CD14-positive monocyte (primary cell): ENCODE measurements at regions not wholly inside any gene's neighbourhood (a gene's known extent, or its start where the extent isn't known, plus 50 kb on each side); places are given as distances from the start of the nearest gene placed in this dataset.

ENCODE experiments used
- DNase-seq, 3 donors: peaks; one replicate each; pipeline ENCODE4 v3.0.0-alpha.2; 2011 to 2022
- H2AFZ ChIP-seq: 2 replicates; pipeline ENCODE4 v1.6.0; 2012; ENCODE audit warnings: mild to moderate bottlenecking, low read depth, low read length, inconsistent platforms; ENCODE audit not compliant: insufficient read depth, poor library complexity, severe bottlenecking
- H3K27ac ChIP-seq, 2 donors: 1 replicate in 1 of 2; 2 replicates in 1 of 2; pipeline ENCODE4 v1.5.1; 2012 to 2013; ENCODE audit warnings: low read length in 2 of 2, control low read depth in 1 of 2, inconsistent platforms in 1 of 2, low read depth in 1 of 2, mild to moderate bottlenecking in 1 of 2
- H3K27me3 ChIP-seq, 2 donors: one replicate each; pipeline versions ENCODE4 v1.6.0 to v1.6.1; 2011 to 2013; ENCODE audit warnings: low read length in 2 of 2; ENCODE audit not compliant: control insufficient read depth in 2 of 2, insufficient read depth in 2 of 2
- H3K36me3 ChIP-seq, 2 donors: replicated peaks in 1 of 2; 1 replicate in 1 of 2; 2 replicates in 1 of 2; pipeline versions ENCODE4 v1.5.1 to v1.6.1; 2012 to 2013; ENCODE audit warnings: low read length in 2 of 2, control low read depth in 1 of 2, inconsistent platforms in 1 of 2, mild to moderate bottlenecking in 1 of 2; ENCODE audit not compliant: insufficient read depth in 2 of 2, control insufficient read depth in 1 of 2
- H3K4me1 ChIP-seq, 2 donors: 1 replicate in 1 of 2; 2 replicates in 1 of 2; pipeline versions ENCODE4 v1.5.1 to v1.6.1; 2012 to 2013; ENCODE audit warnings: low read length in 2 of 2, control low read depth in 1 of 2, inconsistent platforms in 1 of 2, mild to moderate bottlenecking in 1 of 2, moderate library complexity in 1 of 2; ENCODE audit not compliant: insufficient read depth in 2 of 2, control insufficient read depth in 1 of 2
- H3K4me2 ChIP-seq: replicated peaks from 2 replicates; pipeline ENCODE3; 2012; ENCODE audit warnings: low read length, moderate library complexity, mild to moderate bottlenecking; ENCODE audit not compliant: poor library complexity, severe bottlenecking; ENCODE audit errors: extremely low read depth
- H3K4me3 ChIP-seq, 3 experiments: fragments of 200-600 bp in 1 of 3; sonication (generic) in 1 of 3; replicated peaks in 1 of 3; 1 replicate in 2 of 3; 2 replicates in 1 of 3; pipeline ENCODE4 v1.5.1; 2011 to 2013; ENCODE audit warnings: low read length in 3 of 3, mild to moderate bottlenecking in 3 of 3, control low read depth in 2 of 3, low read depth in 2 of 3, inconsistent platforms in 1 of 3, moderate library complexity in 1 of 3
- H3K79me2 ChIP-seq: 2 replicates; pipeline ENCODE4 v1.6.0; 2012; ENCODE audit warnings: mild to moderate bottlenecking, control low read depth, inconsistent platforms, low read length, moderate library complexity; ENCODE audit not compliant: insufficient read depth
- H3K9ac ChIP-seq: 2 replicates; pipeline ENCODE4 v1.6.0; 2017; ENCODE audit warnings: low read length, mild to moderate bottlenecking; ENCODE audit not compliant: insufficient read depth, poor library complexity, severe bottlenecking
- H3K9me3 ChIP-seq, 2 donors: replicated peaks in 1 of 2; 1 replicate in 1 of 2; 2 replicates in 1 of 2; pipeline versions ENCODE4 v1.5.1 to v1.6.1; 2012 to 2013; ENCODE audit warnings: low read length in 2 of 2, control low read depth in 1 of 2; ENCODE audit not compliant: control insufficient read depth in 1 of 2, insufficient read depth in 1 of 2
- H4K20me1 ChIP-seq: 2 replicates; pipeline ENCODE4 v1.6.0; 2012; ENCODE audit warnings: mild to moderate bottlenecking, low read length, control low read depth, moderate library complexity; ENCODE audit not compliant: insufficient read depth
- H3K27ac Mint-ChIP-seq, 7 donors: one replicate each; pipeline ENCODE4 v1.8.0; 2020; ENCODE audit warnings: mild to moderate bottlenecking in 7 of 7, mixed read lengths in 7 of 7, moderate library complexity in 6 of 7, inconsistent platforms in 2 of 7
- H3K27me3 Mint-ChIP-seq, 3 donors: one replicate each; pipeline ENCODE4 v1.8.0; 2021 to 2022; ENCODE audit warnings: low read depth in 3 of 3, mild to moderate bottlenecking in 3 of 3, mixed read lengths in 3 of 3, moderate library complexity in 3 of 3, inconsistent platforms in 1 of 3
- H3K36me3 Mint-ChIP-seq, 2 donors: one replicate each; pipeline ENCODE4 v1.8.0; 2020; ENCODE audit warnings: mixed read lengths in 2 of 2, inconsistent platforms in 1 of 2, mild to moderate bottlenecking in 1 of 2
- H3K4me1 Mint-ChIP-seq: one replicate; pipeline ENCODE4 v1.8.0; 2020; ENCODE audit warnings: mild to moderate bottlenecking, mixed read lengths
- H3K4me3 Mint-ChIP-seq, 2 donors: one replicate each; pipeline ENCODE4 v1.8.0; 2020; ENCODE audit warnings: mild to moderate bottlenecking in 2 of 2, mixed read lengths in 2 of 2, moderate library complexity in 1 of 2
- H3K9me3 Mint-ChIP-seq, 7 donors: one replicate each; pipeline ENCODE4 v1.8.0; 2020 to 2022; ENCODE audit warnings: mixed read lengths in 7 of 7, mild to moderate bottlenecking in 6 of 7, moderate library complexity in 6 of 7, inconsistent platforms in 2 of 7
- WGBS: methylation state at CpG from one replicate; pipeline ENCODE4 v1.1.5; 2013; ENCODE audit warnings: missing lambda C conversion rate; ENCODE audit not compliant: insufficient coverage; 5-methylcytosine and 5-hydroxymethylcytosine counted together
- intact Hi-C, 2 donors: fragments of 100-400 bp; cut with micrococcal nuclease; formaldehyde crosslinking; loops; one replicate each; pipeline versions ENCODE4 v1.15.0 to v1.15.1; 2023
- TF ChIP-seq, protein P1 (sequence below): fragments of 200-600 bp; IDR thresholded peaks from one replicate; pipeline ENCODE4 v1.8.0; 2022; ENCODE audit warnings: antibody characterized with exemption, mild to moderate bottlenecking

DNA sequence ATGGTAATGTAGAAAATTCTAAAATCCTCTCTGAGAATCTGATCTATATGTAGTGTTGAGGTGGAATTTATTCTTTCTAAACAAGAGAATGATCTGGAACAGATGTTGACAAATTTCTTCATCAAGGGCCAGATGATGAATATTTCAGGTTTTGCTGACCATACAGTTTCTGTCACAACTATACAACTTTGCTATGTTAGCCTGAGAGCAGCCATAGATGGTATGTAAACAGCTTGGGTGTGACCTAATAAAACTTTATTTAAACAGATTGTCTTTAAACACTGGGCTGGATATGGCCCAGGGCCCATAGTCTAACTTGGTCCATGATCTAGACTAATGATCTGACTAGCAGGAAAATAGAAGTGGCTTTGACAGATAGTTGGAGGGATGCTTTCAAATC, 213.6 kb upstream of the CELF2 start:
- Mint-ChIP-seq H3K9me3 (peaks cover 0 to 8% (median 3%) of the 10 kb centered on the region in 7 donors), H3K4me1 (peaks cover 3% of the 10 kb centered on the region), H3K27ac (no peak overlapping the region), H3K27me3 (peaks cover 0 to 2% (median 2%) of the 10 kb centered on the region in 3 donors), H3K36me3 (no peaks in the 10 kb centered on the region), H3K4me3 (no peak overlapping the region)
- TF ChIP-seq, protein P1, sequence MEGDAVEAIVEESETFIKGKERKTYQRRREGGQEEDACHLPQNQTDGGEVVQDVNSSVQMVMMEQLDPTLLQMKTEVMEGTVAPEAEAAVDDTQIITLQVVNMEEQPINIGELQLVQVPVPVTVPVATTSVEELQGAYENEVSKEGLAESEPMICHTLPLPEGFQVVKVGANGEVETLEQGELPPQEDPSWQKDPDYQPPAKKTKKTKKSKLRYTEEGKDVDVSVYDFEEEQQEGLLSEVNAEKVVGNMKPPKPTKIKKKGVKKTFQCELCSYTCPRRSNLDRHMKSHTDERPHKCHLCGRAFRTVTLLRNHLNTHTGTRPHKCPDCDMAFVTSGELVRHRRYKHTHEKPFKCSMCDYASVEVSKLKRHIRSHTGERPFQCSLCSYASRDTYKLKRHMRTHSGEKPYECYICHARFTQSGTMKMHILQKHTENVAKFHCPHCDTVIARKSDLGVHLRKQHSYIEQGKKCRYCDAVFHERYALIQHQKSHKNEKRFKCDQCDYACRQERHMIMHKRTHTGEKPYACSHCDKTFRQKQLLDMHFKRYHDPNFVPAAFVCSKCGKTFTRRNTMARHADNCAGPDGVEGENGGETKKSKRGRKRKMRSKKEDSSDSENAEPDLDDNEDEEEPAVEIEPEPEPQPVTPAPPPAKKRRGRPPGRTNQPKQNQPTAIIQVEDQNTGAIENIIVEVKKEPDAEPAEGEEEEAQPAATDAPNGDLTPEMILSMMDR = no peak
- H3K36me3 ChIP-seq = no peaks in the 10 kb centered on the region
- no peak overlapping the region for H3K4me3 ChIP-seq
- no peak overlapping the region for H2AFZ ChIP-seq
- H3K4me2 ChIP-seq = no peak overlapping the region
- no peak for DNase-seq
- no peak overlapping the region for H3K9ac ChIP-seq
- no peaks in the 10 kb centered on the region for H3K9me3 ChIP-seq
- no peaks in the 10 kb centered on the region for H3K79me2 ChIP-seq
- H4K20me1 ChIP-seq = no peaks in the 10 kb centered on the region
- no peak overlapping the region for H3K27ac ChIP-seq
- no peaks in the 10 kb centered on the region for H3K4me1 ChIP-seq
- intact Hi-C loops = no loop called here
- H3K27me3 ChIP-seq = no peaks in the 10 kb centered on the region

GRCh38 chr10:10804998-10805740, 212.5 kb upstream of the CELF2 start:
- H3K9me3 ChIP-seq = no peaks in the 10 kb centered on the region
- 98% methylated on average over 5 of the region's 7 CpGs for WGBS
- Mint-ChIP-seq H3K4me1 (peaks cover 5% of the 10 kb centered on the region), H3K4me3 (no peak overlapping the region), H3K27me3 (peaks cover 0 to 2% (median 2%) of the 10 kb centered on the region in 3 donors), H3K27ac (no peak overlapping the region), H3K9me3 (peaks cover 0 to 8% (median 3%) of the 10 kb centered on the region in 7 donors), H3K36me3 (no peaks in the 10 kb centered on the region)
- no peaks in the 10 kb centered on the region for H3K79me2 ChIP-seq
- DNase-seq = no peak
- no peak overlapping the region for H3K27ac ChIP-seq
- H4K20me1 ChIP-seq = no peaks in the 10 kb centered on the region
- no peak overlapping the region for H3K4me3 ChIP-seq
- H3K4me1 ChIP-seq = no peaks in the 10 kb centered on the region
- intact Hi-C loops = no loop called here
- no peaks in the 10 kb centered on the region for H3K36me3 ChIP-seq
- no peak overlapping the region for H2AFZ ChIP-seq
- H3K27me3 ChIP-seq = no peaks in the 10 kb centered on the region
- TF ChIP-seq, protein P1 = no peak
- H3K4me2 ChIP-seq = no peak overlapping the region
- H3K9ac ChIP-seq = no peak overlapping the region
